ENCODE measurements at regions not wholly inside any gene's neighbourhood (a gene's known extent, or its start where the extent isn't known, plus 50 kb on each side); places are given as distances from the start of the nearest gene placed in this dataset.

- TF ChIP-seq ETV6 (CRISPR knock-in tag; IDR thresholded peaks at IDR 0.05) = no peak
- no peak for TF ChIP-seq CBFB (CRISPR knock-in tag; IDR thresholded peaks at IDR 0.05; ENCODE audit: low read depth)
Measured at GRCh38 chr2:125615438-125615837, 1040.5 kb upstream of the GYPC start (continued).

DNA sequence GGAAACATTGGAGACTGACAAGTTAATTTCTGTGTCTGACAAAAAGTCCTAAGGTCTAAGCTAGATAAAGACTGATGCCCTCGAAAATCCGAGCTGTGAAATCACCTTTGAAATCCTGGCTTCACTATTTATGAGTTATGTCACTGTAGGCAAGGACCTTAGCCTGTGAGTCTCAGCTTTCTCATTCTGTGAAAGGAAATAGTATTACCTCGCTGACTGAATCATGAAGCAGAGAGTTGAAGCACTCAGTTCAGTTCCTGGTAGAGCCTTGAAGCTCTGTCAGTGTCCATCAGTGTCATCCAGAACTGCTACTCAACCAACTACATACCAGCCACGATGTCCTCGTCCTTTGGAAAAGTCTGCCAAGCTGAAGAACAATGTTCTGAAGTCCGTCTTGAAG is 1025.6 kb upstream of the GYPC start:
- Mint-ChIP-seq H3K9me3 (peaks cover 73% of the 10 kb centered on the region), H3K27ac (no peak overlapping the region), H3K4me3 (no peak overlapping the region), H3K27me3 (ENCODE audit: low read depth) (no peaks in the 10 kb centered on the region), H3K36me3 (peaks cover 53% of the 10 kb centered on the region), H3K4me1 (no peaks in the 10 kb centered on the region)
- DNase-seq (ENCODE audit: low spot score) (no peak), ATAC-seq (no peak)
- POLR2A ChIA-PET = no interaction called here
- no peak for TF ChIP-seq CBFB (CRISPR knock-in tag; IDR thresholded peaks at IDR 0.05; ENCODE audit: low read depth)
- no peak for TF ChIP-seq RORB (CRISPR knock-in tag; IDR thresholded peaks at IDR 0.05)
- no peak for TF ChIP-seq ZMAT4 (CRISPR knock-in tag; IDR thresholded peaks at IDR 0.05)
- TF ChIP-seq ZNF232 (CRISPR knock-in tag; IDR thresholded peaks at IDR 0.05) = no peak
- TF ChIP-seq GTF2I (CRISPR knock-in tag; conservative IDR thresholded peaks at IDR 0.05) = no peak
- no peak for TF ChIP-seq CREB1 (CRISPR knock-in tag; IDR thresholded peaks at IDR 0.05)
- TF ChIP-seq ETV6 (CRISPR knock-in tag; IDR thresholded peaks at IDR 0.05) = no peak
- TF ChIP-seq, protein P1, sequence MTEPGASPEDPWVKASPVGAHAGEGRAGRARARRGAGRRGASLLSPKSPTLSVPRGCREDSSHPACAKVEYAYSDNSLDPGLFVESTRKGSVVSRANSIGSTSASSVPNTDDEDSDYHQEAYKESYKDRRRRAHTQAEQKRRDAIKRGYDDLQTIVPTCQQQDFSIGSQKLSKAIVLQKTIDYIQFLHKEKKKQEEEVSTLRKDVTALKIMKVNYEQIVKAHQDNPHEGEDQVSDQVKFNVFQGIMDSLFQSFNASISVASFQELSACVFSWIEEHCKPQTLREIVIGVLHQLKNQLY (CRISPR knock-in tag; IDR thresholded peaks at IDR 0.05) = no peak
- TF ChIP-seq ZNF138 (CRISPR knock-in tag; conservative IDR thresholded peaks at IDR 0.05) = no peak
- no peak for TF ChIP-seq TEAD1 (CRISPR knock-in tag; IDR thresholded peaks at IDR 0.05)
- no peak for TF ChIP-seq GRHL2 (CRISPR knock-in tag; IDR thresholded peaks at IDR 0.05; ENCODE audit: insufficient replicate concordance, severe bottlenecking)
- TF ChIP-seq ZNF121 (CRISPR knock-in tag; IDR thresholded peaks at IDR 0.05) = no peak
- no peak for TF ChIP-seq ZNF219 (CRISPR knock-in tag; IDR thresholded peaks at IDR 0.05; ENCODE audit: borderline replicate concordance)
- TF ChIP-seq ESRRA (CRISPR knock-in tag; IDR thresholded peaks at IDR 0.05; ENCODE audit: borderline replicate concordance) = no peak
- CTCF ChIA-PET = no interaction called here

DNA sequence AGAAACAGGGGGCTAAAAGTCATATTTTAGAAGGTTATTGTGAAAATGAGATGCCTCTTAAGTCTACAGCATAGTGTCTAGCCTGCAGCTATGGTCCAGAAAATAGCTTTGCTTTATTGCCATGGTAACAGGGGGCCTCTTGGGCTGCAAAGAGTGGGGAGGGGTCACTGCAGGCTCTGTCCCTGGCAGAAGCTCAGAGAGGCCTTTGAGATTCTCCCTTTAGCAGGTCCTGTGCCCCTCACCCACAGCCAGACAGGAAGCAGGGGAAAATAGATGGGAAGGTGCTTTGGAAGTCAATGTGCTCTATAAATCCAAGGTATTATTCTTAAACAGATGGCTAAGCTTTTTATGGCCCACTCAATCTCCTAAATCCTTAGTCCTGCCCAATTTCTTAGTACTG is 1021.3 kb upstream of the GYPC start:
- ChIA-PET POLR2A (no interaction called here), CTCF (no interaction called here)
- H3K27ac Mint-ChIP-seq = no peak overlapping the region
- no peaks in the 10 kb centered on the region for H3K27me3 Mint-ChIP-seq (ENCODE audit: low read depth)
- TF ChIP-seq, protein P2, sequence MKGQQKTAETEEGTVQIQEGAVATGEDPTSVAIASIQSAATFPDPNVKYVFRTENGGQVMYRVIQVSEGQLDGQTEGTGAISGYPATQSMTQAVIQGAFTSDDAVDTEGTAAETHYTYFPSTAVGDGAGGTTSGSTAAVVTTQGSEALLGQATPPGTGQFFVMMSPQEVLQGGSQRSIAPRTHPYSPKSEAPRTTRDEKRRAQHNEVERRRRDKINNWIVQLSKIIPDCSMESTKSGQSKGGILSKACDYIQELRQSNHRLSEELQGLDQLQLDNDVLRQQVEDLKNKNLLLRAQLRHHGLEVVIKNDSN (CRISPR knock-in tag; IDR thresholded peaks at IDR 0.05) = no peak
- no peak for TF ChIP-seq FOXP1 (CRISPR knock-in tag; IDR thresholded peaks at IDR 0.05; ENCODE audit: borderline replicate concordance)
- no peak for TF ChIP-seq CREM (CRISPR knock-in tag; IDR thresholded peaks at IDR 0.05)
- no peak for TF ChIP-seq MAX (CRISPR knock-in tag; IDR thresholded peaks at IDR 0.05)
- no peak for TF ChIP-seq NR1H2 (CRISPR knock-in tag; IDR thresholded peaks at IDR 0.05)
- no peak for TF ChIP-seq PRRX2 (CRISPR knock-in tag; IDR thresholded peaks at IDR 0.05)
- no peak for TF ChIP-seq GTF2I (CRISPR knock-in tag; conservative IDR thresholded peaks at IDR 0.05)
- no peak for TF ChIP-seq ZNF232 (CRISPR knock-in tag; IDR thresholded peaks at IDR 0.05)
- TF ChIP-seq, protein P3, sequence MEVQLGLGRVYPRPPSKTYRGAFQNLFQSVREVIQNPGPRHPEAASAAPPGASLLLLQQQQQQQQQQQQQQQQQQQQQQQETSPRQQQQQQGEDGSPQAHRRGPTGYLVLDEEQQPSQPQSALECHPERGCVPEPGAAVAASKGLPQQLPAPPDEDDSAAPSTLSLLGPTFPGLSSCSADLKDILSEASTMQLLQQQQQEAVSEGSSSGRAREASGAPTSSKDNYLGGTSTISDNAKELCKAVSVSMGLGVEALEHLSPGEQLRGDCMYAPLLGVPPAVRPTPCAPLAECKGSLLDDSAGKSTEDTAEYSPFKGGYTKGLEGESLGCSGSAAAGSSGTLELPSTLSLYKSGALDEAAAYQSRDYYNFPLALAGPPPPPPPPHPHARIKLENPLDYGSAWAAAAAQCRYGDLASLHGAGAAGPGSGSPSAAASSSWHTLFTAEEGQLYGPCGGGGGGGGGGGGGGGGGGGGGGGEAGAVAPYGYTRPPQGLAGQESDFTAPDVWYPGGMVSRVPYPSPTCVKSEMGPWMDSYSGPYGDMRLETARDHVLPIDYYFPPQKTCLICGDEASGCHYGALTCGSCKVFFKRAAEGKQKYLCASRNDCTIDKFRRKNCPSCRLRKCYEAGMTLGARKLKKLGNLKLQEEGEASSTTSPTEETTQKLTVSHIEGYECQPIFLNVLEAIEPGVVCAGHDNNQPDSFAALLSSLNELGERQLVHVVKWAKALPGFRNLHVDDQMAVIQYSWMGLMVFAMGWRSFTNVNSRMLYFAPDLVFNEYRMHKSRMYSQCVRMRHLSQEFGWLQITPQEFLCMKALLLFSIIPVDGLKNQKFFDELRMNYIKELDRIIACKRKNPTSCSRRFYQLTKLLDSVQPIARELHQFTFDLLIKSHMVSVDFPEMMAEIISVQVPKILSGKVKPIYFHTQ (CRISPR knock-in tag; IDR thresholded peaks at IDR 0.05) = no peak
- no peak for TF ChIP-seq E2F4 (CRISPR knock-in tag; IDR thresholded peaks at IDR 0.05; ENCODE audit: borderline replicate concordance, low read depth)
- no peaks in the 10 kb centered on the region for H3K4me1 Mint-ChIP-seq
- peaks cover 71% of the 10 kb centered on the region for H3K9me3 Mint-ChIP-seq
- H3K4me3 Mint-ChIP-seq = no peak overlapping the region
- ATAC-seq (no peak), DNase-seq (ENCODE audit: low spot score) (no peak)
- H3K36me3 Mint-ChIP-seq = peaks cover 41% of the 10 kb centered on the region

All from WTC11 (cell line).